ENCODE measurements at regions not wholly inside any gene's neighbourhood (a gene's known extent, or its start where the extent isn't known, plus 50 kb on each side); places are given as distances from the start of the nearest gene placed in this dataset.
A peak's percentile ranks its signal among the peaks of the same experiment; 100 is the strongest.
"Not testable (repeated sequence)": the region's sequence is repeated elsewhere in the genome, so short reads cannot be mapped to it uniquely, and the experiment has no call there.

DNA sequence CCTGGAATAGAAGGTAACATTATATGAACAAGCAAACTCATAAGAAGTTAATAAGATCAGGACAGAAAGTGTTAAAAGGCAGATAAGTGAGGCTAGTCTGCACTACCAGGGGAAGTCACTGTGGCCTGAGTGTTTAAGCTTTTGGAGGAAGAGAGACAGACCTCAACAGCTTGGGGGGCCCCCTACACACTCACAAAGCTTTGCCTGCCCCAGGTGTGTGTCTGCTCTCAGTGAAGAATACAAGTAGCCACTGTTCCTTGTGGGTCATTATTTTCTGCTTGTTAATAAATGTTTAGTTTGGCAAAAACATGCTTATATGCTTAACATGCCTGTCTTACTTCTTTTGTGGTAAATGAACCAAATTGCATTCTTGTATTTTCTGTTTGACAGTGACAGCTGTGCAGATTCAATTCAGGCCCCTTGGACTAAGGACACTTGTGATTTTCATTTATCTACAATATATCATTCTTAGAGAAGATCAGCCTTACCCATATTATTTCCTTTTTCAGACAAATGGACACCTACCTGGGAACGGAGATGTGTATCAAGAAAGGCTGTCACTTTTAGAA is 50.7 kb upstream of the C12orf71 start:
- no peak for TF ChIP-seq ZFX (IDR thresholded peaks at IDR 0.05)
- TF ChIP-seq, protein P1, sequence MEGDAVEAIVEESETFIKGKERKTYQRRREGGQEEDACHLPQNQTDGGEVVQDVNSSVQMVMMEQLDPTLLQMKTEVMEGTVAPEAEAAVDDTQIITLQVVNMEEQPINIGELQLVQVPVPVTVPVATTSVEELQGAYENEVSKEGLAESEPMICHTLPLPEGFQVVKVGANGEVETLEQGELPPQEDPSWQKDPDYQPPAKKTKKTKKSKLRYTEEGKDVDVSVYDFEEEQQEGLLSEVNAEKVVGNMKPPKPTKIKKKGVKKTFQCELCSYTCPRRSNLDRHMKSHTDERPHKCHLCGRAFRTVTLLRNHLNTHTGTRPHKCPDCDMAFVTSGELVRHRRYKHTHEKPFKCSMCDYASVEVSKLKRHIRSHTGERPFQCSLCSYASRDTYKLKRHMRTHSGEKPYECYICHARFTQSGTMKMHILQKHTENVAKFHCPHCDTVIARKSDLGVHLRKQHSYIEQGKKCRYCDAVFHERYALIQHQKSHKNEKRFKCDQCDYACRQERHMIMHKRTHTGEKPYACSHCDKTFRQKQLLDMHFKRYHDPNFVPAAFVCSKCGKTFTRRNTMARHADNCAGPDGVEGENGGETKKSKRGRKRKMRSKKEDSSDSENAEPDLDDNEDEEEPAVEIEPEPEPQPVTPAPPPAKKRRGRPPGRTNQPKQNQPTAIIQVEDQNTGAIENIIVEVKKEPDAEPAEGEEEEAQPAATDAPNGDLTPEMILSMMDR (conservative IDR thresholded peaks at IDR 0.05): no peak
- H3K27ac ChIP-seq: no peak overlapping the region

DNA sequence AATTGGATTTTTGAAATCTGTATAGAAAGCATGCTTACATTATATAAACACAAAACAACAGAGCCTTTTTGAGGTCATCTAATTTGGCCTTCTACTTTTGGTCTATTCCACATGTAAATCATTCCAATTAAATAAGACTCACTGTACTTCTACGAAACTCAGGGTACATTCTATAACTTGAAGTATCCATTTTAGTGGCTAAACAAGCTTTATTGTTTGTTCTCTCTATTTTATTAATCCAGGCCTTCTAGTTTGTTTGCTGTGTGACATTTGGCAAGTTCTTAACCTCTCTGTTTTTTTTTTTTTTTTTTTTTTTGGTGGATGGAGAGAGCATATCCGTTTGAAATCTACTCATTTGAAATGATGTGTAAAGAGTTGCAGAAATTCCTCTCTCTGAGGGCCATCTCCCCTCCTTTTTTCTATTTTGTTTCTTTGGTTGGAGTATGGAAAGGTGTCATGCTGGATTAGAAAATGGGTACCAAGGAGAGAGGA is 58.1 kb upstream of the C12orf71 start:
- TF ChIP-seq, protein P1 (conservative IDR thresholded peaks at IDR 0.05): no peak
- no peak for TF ChIP-seq ZFX (IDR thresholded peaks at IDR 0.05)
- no peak overlapping the region for H3K27ac ChIP-seq

DNA sequence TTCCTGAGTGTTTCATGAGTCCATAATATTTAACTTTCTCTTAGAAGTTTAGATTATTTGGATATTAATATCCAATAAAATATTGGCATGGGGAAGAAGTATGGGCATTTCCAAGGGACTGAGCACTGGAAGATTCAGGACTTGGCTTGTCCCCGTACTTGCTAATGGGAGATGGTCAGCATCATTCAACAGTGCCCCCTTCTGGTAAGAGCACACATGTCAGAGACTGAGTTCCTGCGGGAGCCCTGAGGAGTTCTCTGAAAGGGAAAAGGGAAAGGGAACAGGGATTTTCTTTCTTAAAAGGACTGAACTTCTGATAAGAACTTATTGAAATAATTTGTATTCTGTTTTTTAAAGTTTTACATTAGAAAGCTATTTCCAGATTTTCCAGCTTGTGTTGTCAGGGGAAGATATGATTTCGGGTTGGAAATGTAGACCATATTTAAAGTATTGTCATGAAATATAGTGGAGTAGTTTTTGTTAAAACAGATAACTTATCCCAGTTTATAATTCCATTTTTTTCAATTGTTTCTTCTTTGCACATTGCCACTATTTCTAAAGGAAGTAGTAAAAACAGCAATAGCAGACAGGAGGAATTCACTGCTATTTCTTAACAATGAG is 59.8 kb upstream of the C12orf71 start:
- H3K27ac ChIP-seq: no peak overlapping the region
- no peak for TF ChIP-seq ZFX (IDR thresholded peaks at IDR 0.05)
- TF ChIP-seq, protein P1 (conservative IDR thresholded peaks at IDR 0.05): peak; percentile 93

DNA sequence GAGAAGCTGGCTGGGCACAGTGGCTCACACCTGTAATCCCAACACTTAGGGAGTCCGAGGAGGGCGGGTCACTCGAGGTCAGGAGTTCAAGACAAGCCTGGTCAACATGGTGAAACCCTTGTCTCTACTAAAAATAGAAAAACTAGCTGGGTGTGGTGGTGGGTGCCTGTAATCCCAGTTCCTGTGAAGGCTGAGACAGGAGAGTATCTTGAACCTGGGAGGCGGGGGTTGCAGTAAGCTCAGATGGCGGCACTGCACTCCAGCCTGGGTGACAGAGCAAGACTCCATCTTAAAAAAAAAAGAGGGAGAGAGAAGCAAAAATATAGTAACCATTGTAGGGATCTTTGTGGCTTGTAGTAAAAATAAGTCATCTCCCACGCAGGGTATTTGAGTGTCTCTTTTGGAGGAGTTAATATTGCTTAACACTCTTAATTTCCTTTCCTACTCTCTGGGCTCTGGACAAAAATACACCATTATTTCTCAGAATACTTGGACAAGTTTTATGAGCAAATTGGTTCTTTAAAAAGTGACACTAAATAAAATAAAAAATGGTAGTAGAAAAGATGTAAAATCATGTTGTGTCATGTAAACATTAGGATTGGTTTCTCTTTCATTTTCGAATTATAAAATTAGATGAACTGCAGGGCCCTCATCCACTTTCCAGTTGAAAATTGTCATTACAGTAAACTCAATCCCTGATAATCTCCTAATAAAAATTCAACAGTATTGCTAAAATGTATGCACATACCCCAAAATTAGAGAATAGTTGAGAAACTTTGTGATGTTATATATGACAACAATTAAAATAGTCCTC is 61.1 kb upstream of the C12orf71 start:
- no peak overlapping the region for H3K27ac ChIP-seq
- TF ChIP-seq, protein P1 (conservative IDR thresholded peaks at IDR 0.05): no peak
- no peak for TF ChIP-seq ZFX (IDR thresholded peaks at IDR 0.05)

DNA sequence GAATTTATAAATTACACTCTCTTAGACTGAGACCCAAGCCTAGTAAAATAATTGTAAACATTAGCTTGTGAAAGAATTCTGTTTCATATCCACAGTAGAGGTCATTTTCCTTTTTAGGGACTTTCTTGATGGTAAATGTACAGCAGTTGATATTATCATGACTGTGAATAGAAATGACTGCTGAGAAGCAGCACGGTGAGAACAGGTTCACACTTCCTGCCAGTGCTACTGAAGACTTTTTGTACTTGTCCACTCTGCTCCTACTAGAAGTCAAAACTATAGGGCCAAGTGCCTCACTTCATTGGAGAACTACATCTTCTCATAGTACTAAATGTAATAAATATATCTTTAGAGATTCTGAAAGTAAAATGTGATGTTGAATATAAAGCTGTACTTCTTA is 63.3 kb upstream of the C12orf71 start:
- not testable (repeated sequence) for H3K27ac ChIP-seq

DNA sequence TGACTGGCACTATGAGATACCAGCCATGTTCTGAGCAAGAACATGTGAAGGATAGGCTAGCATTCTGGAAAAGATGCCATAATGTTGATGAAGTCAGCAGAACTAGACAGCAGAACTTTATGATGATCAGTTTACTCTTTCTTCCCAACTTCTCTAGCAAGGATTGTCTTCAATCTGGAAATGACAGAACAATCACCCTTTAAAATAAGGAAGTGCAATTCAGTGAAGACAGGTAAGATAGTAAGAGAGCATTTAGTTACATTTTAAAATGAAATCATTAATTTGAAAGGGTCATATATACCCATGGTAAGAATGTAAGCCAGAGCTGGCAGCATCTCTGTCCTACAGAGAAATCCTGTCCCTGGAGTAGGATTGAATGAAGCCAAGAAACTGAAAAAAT is 66.0 kb upstream of the C12orf71 start:
- H3K27ac ChIP-seq: no peak overlapping the region
- TF ChIP-seq, protein P1 (conservative IDR thresholded peaks at IDR 0.05): no peak
- TF ChIP-seq ZFX (IDR thresholded peaks at IDR 0.05): no peak

DNA sequence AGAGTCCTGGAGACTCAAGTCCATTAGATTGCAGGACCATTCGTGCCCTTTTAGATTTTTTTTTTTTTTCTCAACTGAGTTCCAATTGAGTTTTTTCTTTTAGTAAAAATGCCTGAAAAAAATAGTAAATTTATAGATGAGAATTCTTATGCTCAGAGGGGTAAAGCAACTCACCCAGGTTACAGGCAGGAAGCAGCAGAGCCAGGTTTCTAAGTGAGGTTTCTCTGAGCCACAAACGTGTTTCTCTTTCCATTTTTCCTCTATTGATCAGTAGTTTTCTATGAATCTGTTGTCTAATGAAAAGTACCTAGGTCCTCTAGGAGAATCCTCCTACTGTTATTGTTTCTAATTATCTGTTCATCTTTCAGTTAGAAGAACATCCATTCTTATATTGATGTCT is 66.4 kb upstream of the C12orf71 start:
- no peak overlapping the region for H3K27ac ChIP-seq
- no peak for TF ChIP-seq ZFX (IDR thresholded peaks at IDR 0.05)
- TF ChIP-seq, protein P1 (conservative IDR thresholded peaks at IDR 0.05): no peak
